ENCODE measurements at regions not wholly inside any gene's neighbourhood (a gene's known extent, or its start where the extent isn't known, plus 50 kb on each side); places are given as distances from the start of the nearest gene placed in this dataset.

GRCh38 chr3:30187366-30187765, 419.0 kb upstream of the TGFBR2 start:
- Histone ChIP-seq H3K27ac (ENCODE audit: low read depth in 1 of 2, low read length in 1 of 2) (no peak overlapping the region), H3K27me3 (ENCODE audit: control insufficient read depth in 2 of 2, insufficient read depth in 1 of 2, low read length in 1 of 2) (no peaks in the 10 kb centered on the region), H3K4me3 (ENCODE audit: low read length in 2 of 2) (no peak overlapping the region), H3K36me3 (ENCODE audit: control insufficient read depth in 2 of 2, insufficient read depth in 2 of 2, low read length in 1 of 2) (no peaks in the 10 kb centered on the region), H3K4me1 (ENCODE audit: control insufficient read depth in 2 of 2, insufficient read depth in 2 of 2, low read length in 2 of 2) (no peaks in the 10 kb centered on the region), H3K9me3 (ENCODE audit: control insufficient read depth in 2 of 2, insufficient read depth in 1 of 2, low read length in 1 of 2) (no peaks in the 10 kb centered on the region)
- no peak for DNase-seq (ENCODE audit: low read depth in 6 of 9, low spot score in 9 of 9)
- WGBS = 96% methylated on average over 2 of the region's 2 CpGs

GRCh38 chr3:30188713-30189112, 417.7 kb upstream of the TGFBR2 start:
- 93% methylated on average over 1 of the region's 1 CpG for WGBS
- Histone ChIP-seq H3K27me3 (ENCODE audit: control insufficient read depth in 2 of 2, insufficient read depth in 1 of 2, low read length in 1 of 2) (no peaks in the 10 kb centered on the region), H3K4me1 (ENCODE audit: control insufficient read depth in 2 of 2, insufficient read depth in 2 of 2, low read length in 2 of 2) (no peaks in the 10 kb centered on the region), H3K9me3 (ENCODE audit: control insufficient read depth in 2 of 2, insufficient read depth in 1 of 2, low read length in 1 of 2) (no peaks in the 10 kb centered on the region), H3K27ac (ENCODE audit: low read depth in 1 of 2, low read length in 1 of 2) (no peak overlapping the region), H3K36me3 (ENCODE audit: control insufficient read depth in 2 of 2, insufficient read depth in 2 of 2, low read length in 1 of 2) (no peaks in the 10 kb centered on the region), H3K4me3 (ENCODE audit: low read length in 2 of 2) (no peak overlapping the region)
- DNase-seq (ENCODE audit: low read depth in 6 of 9, low spot score in 9 of 9) = peak in 2 of 9 donors; percentile 2 to 10

DNA sequence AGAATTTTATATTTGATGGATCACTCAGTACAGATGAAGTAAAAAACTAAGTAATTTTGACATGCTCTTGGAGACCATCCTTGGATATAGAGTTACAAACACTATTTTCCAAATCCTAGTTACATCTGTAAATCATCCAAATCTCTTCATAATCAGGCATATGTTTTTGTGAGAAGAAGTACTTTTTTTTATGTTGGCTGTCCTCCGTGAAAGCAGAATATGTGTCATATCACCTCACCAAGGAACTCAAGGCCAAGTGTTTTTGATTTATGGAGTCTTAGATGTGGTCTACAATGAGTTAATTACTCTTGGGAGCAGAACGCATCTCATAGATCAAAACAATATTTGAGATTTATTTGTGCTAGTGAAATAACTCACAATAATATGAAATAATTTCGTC, 416.5 kb upstream of the TGFBR2 start:
- WGBS = 58% methylated on average over 3 of the region's 3 CpGs
- H3K27me3 ChIP-seq (ENCODE audit: control insufficient read depth in 2 of 2, insufficient read depth in 1 of 2, low read length in 1 of 2) = no peaks in the 10 kb centered on the region
- H3K9me3 ChIP-seq (ENCODE audit: control insufficient read depth in 2 of 2, insufficient read depth in 1 of 2, low read length in 1 of 2) = no peaks in the 10 kb centered on the region
- no peak overlapping the region for H3K27ac ChIP-seq (ENCODE audit: low read depth in 1 of 2, low read length in 1 of 2)
- DNase-seq (ENCODE audit: low read depth in 6 of 9, low spot score in 9 of 9) = no peak
- no peaks in the 10 kb centered on the region for H3K4me1 ChIP-seq (ENCODE audit: control insufficient read depth in 2 of 2, insufficient read depth in 2 of 2, low read length in 2 of 2)
- no peak overlapping the region for H3K4me3 ChIP-seq (ENCODE audit: low read length in 2 of 2)
- H3K36me3 ChIP-seq (ENCODE audit: control insufficient read depth in 2 of 2, insufficient read depth in 2 of 2, low read length in 1 of 2) = no peaks in the 10 kb centered on the region

DNA sequence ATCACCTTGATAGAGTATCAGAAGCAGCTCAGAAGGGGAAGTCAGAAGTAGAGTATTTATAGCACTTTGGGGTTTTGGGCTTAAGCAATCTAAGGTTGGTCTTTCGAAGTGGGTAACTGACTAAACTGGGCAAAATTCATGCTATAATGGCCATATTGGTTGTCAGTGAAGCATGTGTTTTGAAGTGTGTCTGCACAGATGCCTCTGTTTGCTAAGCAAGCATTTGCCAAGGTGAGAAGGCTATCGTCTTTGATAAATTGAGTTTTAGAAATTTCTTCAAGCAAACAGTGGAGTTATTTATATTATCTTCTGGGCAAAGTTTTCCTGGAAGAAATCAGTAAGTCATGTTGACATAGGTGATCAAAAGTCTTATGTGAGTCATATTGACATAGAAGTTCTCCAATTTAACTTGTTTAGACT, 412.8 kb upstream of the TGFBR2 start:
- DNase-seq (ENCODE audit: low read depth in 6 of 9, low spot score in 9 of 9) = no peak
- no peak overlapping the region for H3K4me3 ChIP-seq (ENCODE audit: low read length in 2 of 2)
- WGBS = 52% methylated on average over 2 of the region's 2 CpGs
- H3K27me3 ChIP-seq (ENCODE audit: control insufficient read depth in 2 of 2, insufficient read depth in 1 of 2, low read length in 1 of 2) = no peaks in the 10 kb centered on the region
- no peaks in the 10 kb centered on the region for H3K36me3 ChIP-seq (ENCODE audit: control insufficient read depth in 2 of 2, insufficient read depth in 2 of 2, low read length in 1 of 2)
- no peak overlapping the region for H3K27ac ChIP-seq (ENCODE audit: low read depth in 1 of 2, low read length in 1 of 2)
- H3K9me3 ChIP-seq (ENCODE audit: control insufficient read depth in 2 of 2, insufficient read depth in 1 of 2, low read length in 1 of 2) = no peaks in the 10 kb centered on the region
- H3K4me1 ChIP-seq (ENCODE audit: control insufficient read depth in 2 of 2, insufficient read depth in 2 of 2, low read length in 2 of 2) = no peaks in the 10 kb centered on the region

- H3K27ac ChIP-seq (ENCODE audit: low read depth in 1 of 2, low read length in 1 of 2) = no peak overlapping the region
- no peaks in the 10 kb centered on the region for H3K4me1 ChIP-seq (ENCODE audit: control insufficient read depth in 2 of 2, insufficient read depth in 2 of 2, low read length in 2 of 2)
- H3K27me3 ChIP-seq (ENCODE audit: control insufficient read depth in 2 of 2, insufficient read depth in 1 of 2, low read length in 1 of 2) = no peaks in the 10 kb centered on the region
- no peaks in the 10 kb centered on the region for H3K36me3 ChIP-seq (ENCODE audit: control insufficient read depth in 2 of 2, insufficient read depth in 2 of 2, low read length in 1 of 2)
- H3K9me3 ChIP-seq (ENCODE audit: control insufficient read depth in 2 of 2, insufficient read depth in 1 of 2, low read length in 1 of 2) = no peaks in the 10 kb centered on the region
- H3K4me3 ChIP-seq (ENCODE audit: low read length in 2 of 2) = no peak overlapping the region
- no peak for DNase-seq (ENCODE audit: low read depth in 6 of 9, low spot score in 9 of 9)
- WGBS = 99% methylated on average over 2 of the region's 2 CpGs
These were observed 411.0 kb upstream of the TGFBR2 start for GRCh38 chr3:30195352-30195751.

DNA sequence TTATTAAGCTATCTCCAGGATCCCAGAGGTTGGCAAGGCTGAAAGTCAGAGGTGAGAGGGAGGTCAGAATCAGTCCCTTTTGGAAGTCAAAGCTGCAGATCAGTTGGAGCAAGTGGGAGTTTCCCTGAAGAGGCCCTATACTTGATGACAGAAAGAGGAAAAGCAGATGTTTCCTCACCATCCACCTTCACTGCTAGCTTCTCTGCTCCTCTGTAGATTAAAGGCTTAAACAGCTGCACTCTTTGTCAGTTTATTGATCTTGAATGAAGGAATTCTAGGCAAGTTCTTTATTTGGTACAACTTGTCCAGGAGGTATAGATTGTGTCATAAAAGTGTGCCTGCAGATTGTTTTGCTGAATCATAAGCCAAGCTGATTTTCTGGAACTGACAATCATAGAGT, 408.2 kb upstream of the TGFBR2 start:
- no peak overlapping the region for H3K27ac ChIP-seq (ENCODE audit: low read depth in 1 of 2, low read length in 1 of 2)
- no peak for DNase-seq (ENCODE audit: low read depth in 6 of 9, low spot score in 9 of 9)
- no peaks in the 10 kb centered on the region for H3K27me3 ChIP-seq (ENCODE audit: control insufficient read depth in 2 of 2, insufficient read depth in 1 of 2, low read length in 1 of 2)
- H3K4me3 ChIP-seq (ENCODE audit: low read length in 2 of 2) = no peak overlapping the region
- no peaks in the 10 kb centered on the region for H3K36me3 ChIP-seq (ENCODE audit: control insufficient read depth in 2 of 2, insufficient read depth in 2 of 2, low read length in 1 of 2)
- no peaks in the 10 kb centered on the region for H3K4me1 ChIP-seq (ENCODE audit: control insufficient read depth in 2 of 2, insufficient read depth in 2 of 2, low read length in 2 of 2)
- no peaks in the 10 kb centered on the region for H3K9me3 ChIP-seq (ENCODE audit: control insufficient read depth in 2 of 2, insufficient read depth in 1 of 2, low read length in 1 of 2)

- WGBS = 60% methylated on average over 6 of the region's 6 CpGs
- H3K9me3 ChIP-seq (ENCODE audit: control insufficient read depth in 2 of 2, insufficient read depth in 1 of 2, low read length in 1 of 2) = no peaks in the 10 kb centered on the region
These were observed 407.2 kb upstream of the TGFBR2 start for GRCh38 chr3:30199096-30199759.

DNA sequence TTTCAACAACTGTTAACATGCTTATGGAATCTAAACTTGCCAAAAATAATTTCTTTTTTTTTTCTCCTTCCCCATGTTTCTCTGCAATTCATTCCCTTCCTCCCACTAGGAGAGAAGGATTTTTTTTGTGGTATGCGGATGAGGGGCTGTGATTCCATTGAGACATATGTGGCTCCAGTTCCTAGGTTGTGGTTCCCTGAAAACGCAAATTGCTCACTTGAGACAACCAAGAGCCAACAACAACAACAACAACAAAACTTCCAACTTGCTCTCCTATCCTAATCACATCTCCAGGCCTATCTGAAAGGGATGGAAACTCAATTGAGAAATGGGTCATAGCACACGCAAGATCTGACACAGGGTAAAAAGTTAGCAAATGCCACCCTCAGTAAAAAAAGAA, 406.5 kb upstream of the TGFBR2 start:
- Histone ChIP-seq H3K4me1 (ENCODE audit: control insufficient read depth in 2 of 2, insufficient read depth in 2 of 2, low read length in 2 of 2) (no peaks in the 10 kb centered on the region), H3K9me3 (ENCODE audit: control insufficient read depth in 2 of 2, insufficient read depth in 1 of 2, low read length in 1 of 2) (no peaks in the 10 kb centered on the region), H3K36me3 (ENCODE audit: control insufficient read depth in 2 of 2, insufficient read depth in 2 of 2, low read length in 1 of 2) (no peaks in the 10 kb centered on the region), H3K27ac (ENCODE audit: low read depth in 1 of 2, low read length in 1 of 2) (no peak overlapping the region), H3K4me3 (ENCODE audit: low read length in 2 of 2) (no peak overlapping the region), H3K27me3 (ENCODE audit: control insufficient read depth in 2 of 2, insufficient read depth in 1 of 2, low read length in 1 of 2) (no peaks in the 10 kb centered on the region)
- WGBS = 95% methylated on average over 3 of the region's 3 CpGs
- no peak for DNase-seq (ENCODE audit: low read depth in 6 of 9, low spot score in 9 of 9)

More at GRCh38 chr3:30199096-30199759, 407.2 kb upstream of the TGFBR2 start:
- H3K27me3 ChIP-seq (ENCODE audit: control insufficient read depth in 2 of 2, insufficient read depth in 1 of 2, low read length in 1 of 2) = no peaks in the 10 kb centered on the region
- H3K4me1 ChIP-seq (ENCODE audit: control insufficient read depth in 2 of 2, insufficient read depth in 2 of 2, low read length in 2 of 2) = no peaks in the 10 kb centered on the region
- no peak overlapping the region for H3K4me3 ChIP-seq (ENCODE audit: low read length in 2 of 2)
- H3K36me3 ChIP-seq (ENCODE audit: control insufficient read depth in 2 of 2, insufficient read depth in 2 of 2, low read length in 1 of 2) = no peaks in the 10 kb centered on the region
- no peak overlapping the region for H3K27ac ChIP-seq (ENCODE audit: low read depth in 1 of 2, low read length in 1 of 2)
- DNase-seq (ENCODE audit: low read depth in 6 of 9, low spot score in 9 of 9) = peak; percentile 26 to 79 (median 51)

DNA sequence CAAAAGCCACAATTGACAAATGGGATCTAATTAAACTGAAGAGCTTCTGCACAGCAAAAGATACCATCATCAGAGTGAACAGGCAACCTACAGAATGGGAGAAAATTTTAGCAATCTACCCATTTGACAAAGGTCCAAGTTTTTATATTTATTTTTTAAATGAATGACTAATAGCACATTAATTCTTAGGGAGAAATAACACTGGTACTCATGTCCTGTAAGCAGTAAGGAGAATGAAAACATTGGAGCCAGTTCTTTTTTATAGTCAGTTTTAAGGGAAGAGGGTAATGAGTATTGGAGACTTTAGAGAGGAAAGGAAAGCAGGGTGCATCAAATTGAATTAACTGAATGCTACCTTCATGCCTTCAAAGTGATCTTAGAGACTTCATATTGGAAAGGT, 404.7 kb upstream of the TGFBR2 start:
- Histone ChIP-seq H3K4me3 (ENCODE audit: low read length in 2 of 2) (no peak overlapping the region), H3K27ac (ENCODE audit: low read depth in 1 of 2, low read length in 1 of 2) (no peak overlapping the region), H3K4me1 (ENCODE audit: control insufficient read depth in 2 of 2, insufficient read depth in 2 of 2, low read length in 2 of 2) (no peaks in the 10 kb centered on the region), H3K27me3 (ENCODE audit: control insufficient read depth in 2 of 2, insufficient read depth in 1 of 2, low read length in 1 of 2) (no peaks in the 10 kb centered on the region), H3K36me3 (ENCODE audit: control insufficient read depth in 2 of 2, insufficient read depth in 2 of 2, low read length in 1 of 2) (no peaks in the 10 kb centered on the region), H3K9me3 (ENCODE audit: control insufficient read depth in 2 of 2, insufficient read depth in 1 of 2, low read length in 1 of 2) (no peaks in the 10 kb centered on the region)
- DNase-seq (ENCODE audit: low read depth in 6 of 9, low spot score in 9 of 9) = no peak

DNA sequence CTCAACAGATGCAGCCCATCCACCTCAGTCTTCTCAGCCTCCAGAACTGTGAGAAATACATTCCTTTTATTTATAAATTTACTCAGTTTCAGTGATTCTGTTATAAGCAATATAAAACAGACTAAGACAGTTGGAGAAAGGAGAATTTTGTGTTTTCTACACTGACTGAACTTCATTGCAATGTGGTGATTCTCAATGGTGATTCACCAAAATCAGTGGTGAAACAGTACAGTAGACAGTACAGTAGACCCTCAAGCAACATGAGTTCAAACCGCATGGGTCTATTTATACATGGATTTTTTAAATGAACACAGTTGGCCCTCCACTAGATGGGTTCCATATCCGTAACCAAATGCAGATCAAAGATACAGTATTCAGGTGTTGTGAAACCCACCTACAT, 403.1 kb upstream of the TGFBR2 start:
- Histone ChIP-seq H3K27me3 (ENCODE audit: control insufficient read depth in 2 of 2, insufficient read depth in 1 of 2, low read length in 1 of 2) (no peaks in the 10 kb centered on the region), H3K4me1 (ENCODE audit: control insufficient read depth in 2 of 2, insufficient read depth in 2 of 2, low read length in 2 of 2) (no peaks in the 10 kb centered on the region), H3K27ac (ENCODE audit: low read depth in 1 of 2, low read length in 1 of 2) (no peak overlapping the region), H3K9me3 (ENCODE audit: control insufficient read depth in 2 of 2, insufficient read depth in 1 of 2, low read length in 1 of 2) (no peaks in the 10 kb centered on the region), H3K4me3 (ENCODE audit: low read length in 2 of 2) (no peak overlapping the region), H3K36me3 (ENCODE audit: control insufficient read depth in 2 of 2, insufficient read depth in 2 of 2, low read length in 1 of 2) (no peaks in the 10 kb centered on the region)
- no peak for DNase-seq (ENCODE audit: low read depth in 6 of 9, low spot score in 9 of 9)
- 99% methylated on average over 2 of the region's 2 CpGs for WGBS

All from thymus (tissue), 11 donors.